PC-9 (cell line): ENCODE measurements at regions not wholly inside any gene's neighbourhood (a gene's known extent, or its start where the extent isn't known, plus 50 kb on each side); places are given as distances from the start of the nearest gene placed in this dataset.

Experiments
- EZH2 ChIP-seq: fragments of 200-600 bp; sonication (generic); IDR thresholded peaks from 2 replicates; pipeline ENCODE4 v1.8.0; 2017; ENCODE audit warnings: antibody characterized with exemption, low read depth
- TF ChIP-seq, protein P1 (sequence below): fragments of 200-600 bp; sonication (generic); conservative IDR thresholded peaks from 2 replicates; pipeline ENCODE4 v1.6.1; 2017; ENCODE audit warnings: mixed run types, antibody characterized with exemption, mild to moderate bottlenecking, moderate library complexity

DNA sequence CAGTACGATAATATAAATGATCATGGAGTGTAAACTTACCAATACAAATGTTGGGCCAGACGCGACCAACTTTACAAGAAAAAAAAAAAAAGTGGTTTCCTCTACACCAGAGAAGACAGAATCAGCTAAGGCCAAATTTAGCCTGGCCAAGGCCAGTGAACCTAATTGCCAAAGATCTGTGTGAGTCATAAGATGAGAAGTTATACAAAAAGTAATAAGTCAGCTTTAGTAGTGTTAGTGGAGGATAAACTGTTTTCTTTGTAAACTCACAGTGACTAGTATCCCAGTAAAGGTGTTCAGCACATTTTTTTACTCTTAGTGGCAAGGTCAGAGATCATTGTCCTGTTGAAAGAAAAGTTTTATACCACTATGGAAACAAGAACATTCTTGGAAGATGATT, 531.4 kb upstream of the TECRL start:
- TF ChIP-seq, protein P1, sequence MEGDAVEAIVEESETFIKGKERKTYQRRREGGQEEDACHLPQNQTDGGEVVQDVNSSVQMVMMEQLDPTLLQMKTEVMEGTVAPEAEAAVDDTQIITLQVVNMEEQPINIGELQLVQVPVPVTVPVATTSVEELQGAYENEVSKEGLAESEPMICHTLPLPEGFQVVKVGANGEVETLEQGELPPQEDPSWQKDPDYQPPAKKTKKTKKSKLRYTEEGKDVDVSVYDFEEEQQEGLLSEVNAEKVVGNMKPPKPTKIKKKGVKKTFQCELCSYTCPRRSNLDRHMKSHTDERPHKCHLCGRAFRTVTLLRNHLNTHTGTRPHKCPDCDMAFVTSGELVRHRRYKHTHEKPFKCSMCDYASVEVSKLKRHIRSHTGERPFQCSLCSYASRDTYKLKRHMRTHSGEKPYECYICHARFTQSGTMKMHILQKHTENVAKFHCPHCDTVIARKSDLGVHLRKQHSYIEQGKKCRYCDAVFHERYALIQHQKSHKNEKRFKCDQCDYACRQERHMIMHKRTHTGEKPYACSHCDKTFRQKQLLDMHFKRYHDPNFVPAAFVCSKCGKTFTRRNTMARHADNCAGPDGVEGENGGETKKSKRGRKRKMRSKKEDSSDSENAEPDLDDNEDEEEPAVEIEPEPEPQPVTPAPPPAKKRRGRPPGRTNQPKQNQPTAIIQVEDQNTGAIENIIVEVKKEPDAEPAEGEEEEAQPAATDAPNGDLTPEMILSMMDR, result no peak
- TF ChIP-seq EZH2, result no peak
